ENCODE measurements at regions not wholly inside any gene's neighbourhood (a gene's known extent, or its start where the extent isn't known, plus 50 kb on each side); places are given as distances from the start of the nearest gene placed in this dataset.
A peak's percentile ranks its signal among the peaks of the same experiment; 100 is the strongest.

DNA sequence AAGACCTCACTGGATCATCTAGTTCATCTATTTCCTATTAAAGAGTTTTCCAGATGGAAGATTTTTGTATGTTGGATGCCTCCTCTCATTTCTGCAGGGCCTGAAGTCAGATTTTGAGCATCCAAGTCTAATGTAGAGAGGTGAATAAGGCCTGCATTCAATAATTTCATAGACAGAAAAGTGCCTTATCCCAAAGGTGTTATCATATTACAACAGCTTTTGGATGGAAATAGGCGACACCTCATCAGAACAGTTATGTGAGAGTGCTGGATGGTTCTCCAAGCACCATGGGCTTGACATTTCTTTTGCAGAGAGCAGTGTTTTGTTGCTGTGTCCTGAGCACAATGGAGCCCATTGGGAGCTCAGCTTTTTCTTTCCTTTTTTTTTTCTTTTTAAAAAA is 162.4 kb upstream of the MEOX2 start:
- no peak overlapping the region for H3K4me3 ChIP-seq (ENCODE audit: low read depth, low read length)
- TF ChIP-seq, protein P1, sequence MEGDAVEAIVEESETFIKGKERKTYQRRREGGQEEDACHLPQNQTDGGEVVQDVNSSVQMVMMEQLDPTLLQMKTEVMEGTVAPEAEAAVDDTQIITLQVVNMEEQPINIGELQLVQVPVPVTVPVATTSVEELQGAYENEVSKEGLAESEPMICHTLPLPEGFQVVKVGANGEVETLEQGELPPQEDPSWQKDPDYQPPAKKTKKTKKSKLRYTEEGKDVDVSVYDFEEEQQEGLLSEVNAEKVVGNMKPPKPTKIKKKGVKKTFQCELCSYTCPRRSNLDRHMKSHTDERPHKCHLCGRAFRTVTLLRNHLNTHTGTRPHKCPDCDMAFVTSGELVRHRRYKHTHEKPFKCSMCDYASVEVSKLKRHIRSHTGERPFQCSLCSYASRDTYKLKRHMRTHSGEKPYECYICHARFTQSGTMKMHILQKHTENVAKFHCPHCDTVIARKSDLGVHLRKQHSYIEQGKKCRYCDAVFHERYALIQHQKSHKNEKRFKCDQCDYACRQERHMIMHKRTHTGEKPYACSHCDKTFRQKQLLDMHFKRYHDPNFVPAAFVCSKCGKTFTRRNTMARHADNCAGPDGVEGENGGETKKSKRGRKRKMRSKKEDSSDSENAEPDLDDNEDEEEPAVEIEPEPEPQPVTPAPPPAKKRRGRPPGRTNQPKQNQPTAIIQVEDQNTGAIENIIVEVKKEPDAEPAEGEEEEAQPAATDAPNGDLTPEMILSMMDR (IDR thresholded peaks at IDR 0.05; ENCODE audit: insufficient read depth, low read depth, low read length) = no peak
- no peak for DNase-seq (ENCODE audit: low read depth)

DNA sequence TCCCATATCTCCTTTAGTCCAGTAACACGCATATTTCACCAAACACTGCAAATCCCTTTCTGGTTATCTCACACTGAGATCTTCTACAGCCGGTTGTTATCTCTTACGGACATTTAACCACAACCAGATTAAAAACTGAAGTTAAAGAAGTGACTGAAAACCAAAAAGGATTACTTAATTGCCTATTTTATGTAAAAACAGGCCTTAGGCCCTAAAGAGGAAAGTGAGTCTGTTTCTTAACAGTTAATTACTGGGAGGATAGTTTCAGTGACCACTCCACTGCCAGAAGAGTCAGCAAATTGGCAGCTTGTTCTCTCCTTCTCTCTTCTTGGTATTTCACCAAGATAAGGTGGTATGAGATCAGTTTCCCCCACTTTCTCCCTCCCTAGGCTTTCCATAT is 161.9 kb upstream of the MEOX2 start:
- no peak overlapping the region for H3K4me3 ChIP-seq (ENCODE audit: low read depth, low read length)
- peak; percentile 67 for DNase-seq (ENCODE audit: low read depth)
- TF ChIP-seq, protein P1 (IDR thresholded peaks at IDR 0.05; ENCODE audit: insufficient read depth, low read depth, low read length) = no peak

DNA sequence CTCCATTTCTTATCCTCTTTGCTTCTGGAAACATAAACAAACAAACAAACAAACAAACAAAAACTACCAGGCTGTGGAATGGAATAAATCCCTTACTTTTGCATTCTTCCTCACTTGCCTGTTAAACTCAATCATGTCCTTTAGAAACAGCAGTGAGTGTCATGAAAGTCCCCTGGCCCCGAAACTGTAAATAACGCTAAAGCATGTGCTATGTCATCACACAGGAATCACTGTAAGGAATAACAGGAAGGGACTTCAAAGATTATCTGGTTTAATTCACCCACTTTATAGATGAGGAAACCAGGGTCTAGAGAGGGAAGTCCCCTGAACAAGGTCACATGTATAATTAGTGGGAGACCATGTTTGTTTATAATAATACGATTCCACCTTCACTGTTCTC is 159.4 kb upstream of the MEOX2 start:
- TF ChIP-seq, protein P1 (IDR thresholded peaks at IDR 0.05; ENCODE audit: insufficient read depth, low read depth, low read length) = no peak
- no peak overlapping the region for H3K4me3 ChIP-seq (ENCODE audit: low read depth, low read length)
- DNase-seq (ENCODE audit: low read depth) = peak; percentile 16

DNA sequence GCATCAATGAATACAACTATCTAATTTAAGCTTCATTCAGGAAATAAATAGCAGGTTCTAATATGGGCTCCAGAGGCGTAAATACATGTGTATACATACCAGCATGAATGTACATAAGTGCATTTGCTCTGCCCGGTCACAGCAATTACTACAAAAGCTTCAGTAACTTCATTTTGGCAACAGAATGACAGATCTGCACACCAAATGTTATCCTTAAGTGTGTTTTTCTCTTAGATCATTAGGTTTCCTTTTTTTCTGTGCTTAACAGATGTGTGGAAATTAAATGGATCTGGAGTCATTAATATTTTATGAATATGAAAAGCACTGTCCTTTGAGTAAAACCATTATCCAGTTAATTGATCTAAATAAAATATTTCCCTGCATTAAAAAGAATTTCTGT is 159.0 kb upstream of the MEOX2 start:
- TF ChIP-seq, protein P1 (IDR thresholded peaks at IDR 0.05; ENCODE audit: insufficient read depth, low read depth, low read length) = no peak
- H3K4me3 ChIP-seq (ENCODE audit: low read depth, low read length) = no peak overlapping the region
- DNase-seq (ENCODE audit: low read depth) = no peak

DNA sequence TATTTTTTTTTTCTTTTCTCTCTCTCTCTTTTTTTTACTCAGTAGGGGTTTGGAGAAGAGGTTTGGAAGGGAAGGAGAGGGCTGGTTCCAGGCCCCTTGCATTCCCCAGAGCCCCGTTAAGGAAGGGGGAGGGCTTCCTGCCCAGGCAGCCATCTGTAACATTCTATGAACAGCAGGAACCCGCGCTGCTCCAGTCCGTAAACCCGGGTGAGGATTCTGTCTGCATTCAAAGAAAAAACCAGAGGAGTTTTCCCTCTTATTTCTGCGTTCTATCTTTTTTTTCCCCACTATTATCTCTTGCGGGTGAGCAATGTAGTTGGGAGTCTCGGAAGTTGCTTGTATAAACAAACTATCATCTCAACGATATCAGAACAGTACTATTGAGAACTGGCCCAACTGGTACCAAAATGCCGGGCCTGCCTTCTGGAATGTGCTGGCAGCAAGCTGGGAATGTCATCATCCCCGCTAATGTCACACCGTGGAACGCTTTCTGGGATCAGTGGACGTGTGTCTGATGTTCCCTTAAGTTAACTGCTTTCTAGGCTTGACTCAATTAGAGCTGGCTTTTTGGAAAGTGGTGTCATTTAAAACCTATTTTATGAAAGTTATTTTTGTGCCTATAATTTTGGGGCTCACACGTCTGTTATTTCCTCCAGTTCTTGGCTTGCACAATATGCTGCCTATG is 153.1 kb upstream of the MEOX2 start:
- TF ChIP-seq, protein P1 (IDR thresholded peaks at IDR 0.05; ENCODE audit: insufficient read depth, low read depth, low read length) = no peak
- peak overlapping the region; percentile 21 for H3K4me3 ChIP-seq (ENCODE audit: low read depth, low read length)
- peak; percentile 14 for DNase-seq (ENCODE audit: low read depth)

DNA sequence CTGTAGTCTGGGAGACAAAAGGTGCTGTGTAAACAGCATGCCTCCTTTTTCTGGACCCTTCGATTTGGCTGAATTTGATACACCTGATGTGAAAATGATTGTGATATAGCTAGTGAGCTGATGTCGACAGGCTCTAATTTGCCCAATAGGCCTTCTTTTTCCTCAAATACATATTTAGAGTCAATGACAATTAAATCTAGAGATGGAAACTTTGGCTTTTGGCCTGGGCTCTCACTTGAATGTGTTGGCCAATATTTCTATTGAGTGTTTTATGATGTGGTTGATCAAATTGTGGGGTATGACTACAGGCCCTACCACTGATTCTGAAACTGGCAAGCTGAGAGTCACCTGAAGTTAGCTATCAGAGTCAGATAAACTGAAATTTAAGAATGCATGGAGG is 151.8 kb upstream of the MEOX2 start:
- no peak for DNase-seq (ENCODE audit: low read depth)
- no peak overlapping the region for H3K4me3 ChIP-seq (ENCODE audit: low read depth, low read length)
- TF ChIP-seq, protein P1 (IDR thresholded peaks at IDR 0.05; ENCODE audit: insufficient read depth, low read depth, low read length) = no peak

All from fibroblast of villous mesenchyme (primary cell).